ENCODE measurements at regions not wholly inside any gene's neighbourhood (a gene's known extent, or its start where the extent isn't known, plus 50 kb on each side); places are given as distances from the start of the nearest gene placed in this dataset.
A peak's percentile ranks its signal among the peaks of the same experiment; 100 is the strongest.

DNA sequence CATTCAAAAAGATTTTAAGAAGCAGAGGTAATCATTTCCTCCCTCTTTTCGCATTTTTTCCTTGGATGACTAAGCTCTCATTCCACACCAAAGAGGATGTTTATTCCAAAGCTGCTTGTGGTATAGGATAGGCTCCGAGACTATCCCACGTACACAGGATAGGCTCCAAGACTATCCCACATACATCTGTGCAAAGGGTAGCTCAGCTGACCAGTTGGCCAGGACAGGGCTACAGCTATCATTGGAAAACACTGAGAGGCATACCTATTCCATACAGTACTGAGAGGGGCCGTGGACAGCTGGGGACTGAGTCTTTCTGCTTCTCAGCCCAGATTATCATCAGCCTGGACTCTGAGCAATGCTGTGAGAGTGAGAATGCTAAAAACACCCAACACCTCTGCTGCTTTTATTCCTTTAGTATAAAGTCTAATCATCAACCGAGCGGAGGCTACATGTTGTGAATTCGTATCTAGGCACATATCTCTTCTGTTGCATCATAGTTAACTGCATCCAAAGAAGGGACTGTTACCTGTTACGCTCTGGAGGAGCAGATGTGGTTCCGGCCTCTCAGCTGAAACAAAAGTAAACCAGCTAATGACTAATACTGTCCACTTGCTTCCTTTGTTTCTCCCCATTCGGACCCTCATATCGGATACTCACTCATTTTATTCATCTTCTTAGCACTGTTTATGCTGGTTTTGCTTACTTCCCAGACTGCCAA, 141.0 kb downstream of the TNFSF18 start:
- DNase-seq (ENCODE audit: extremely low read depth, low read depth): peak; percentile 72
- TF ChIP-seq, protein P1, sequence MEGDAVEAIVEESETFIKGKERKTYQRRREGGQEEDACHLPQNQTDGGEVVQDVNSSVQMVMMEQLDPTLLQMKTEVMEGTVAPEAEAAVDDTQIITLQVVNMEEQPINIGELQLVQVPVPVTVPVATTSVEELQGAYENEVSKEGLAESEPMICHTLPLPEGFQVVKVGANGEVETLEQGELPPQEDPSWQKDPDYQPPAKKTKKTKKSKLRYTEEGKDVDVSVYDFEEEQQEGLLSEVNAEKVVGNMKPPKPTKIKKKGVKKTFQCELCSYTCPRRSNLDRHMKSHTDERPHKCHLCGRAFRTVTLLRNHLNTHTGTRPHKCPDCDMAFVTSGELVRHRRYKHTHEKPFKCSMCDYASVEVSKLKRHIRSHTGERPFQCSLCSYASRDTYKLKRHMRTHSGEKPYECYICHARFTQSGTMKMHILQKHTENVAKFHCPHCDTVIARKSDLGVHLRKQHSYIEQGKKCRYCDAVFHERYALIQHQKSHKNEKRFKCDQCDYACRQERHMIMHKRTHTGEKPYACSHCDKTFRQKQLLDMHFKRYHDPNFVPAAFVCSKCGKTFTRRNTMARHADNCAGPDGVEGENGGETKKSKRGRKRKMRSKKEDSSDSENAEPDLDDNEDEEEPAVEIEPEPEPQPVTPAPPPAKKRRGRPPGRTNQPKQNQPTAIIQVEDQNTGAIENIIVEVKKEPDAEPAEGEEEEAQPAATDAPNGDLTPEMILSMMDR (IDR thresholded peaks at IDR 0.05; ENCODE audit: low read depth, low read length): no peak

DNA sequence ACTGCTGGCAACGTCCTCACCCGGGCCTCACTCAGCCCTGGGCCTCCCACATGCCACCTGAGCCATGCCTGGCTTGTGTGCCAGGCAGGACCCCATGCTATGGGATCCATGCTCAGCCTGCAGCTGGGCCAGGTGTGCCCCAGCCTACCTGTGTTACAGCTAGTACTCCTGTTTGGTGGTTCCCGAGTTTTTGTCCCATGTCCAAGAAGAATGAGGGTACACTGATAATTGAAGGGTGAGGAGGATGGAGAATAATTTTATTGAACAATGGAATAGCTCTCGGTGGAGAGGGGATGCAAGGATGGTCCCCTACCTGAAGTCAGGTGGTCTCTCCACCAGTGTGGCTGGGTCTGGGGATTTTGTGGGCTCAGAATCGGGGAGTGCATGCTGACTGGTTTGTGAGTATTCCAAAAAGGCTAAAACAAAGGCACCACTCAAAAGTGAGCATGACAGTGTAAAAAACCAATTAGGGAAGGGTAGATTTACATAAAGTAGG, 137.9 kb downstream of the TNFSF18 start:
- DNase-seq (ENCODE audit: extremely low read depth, low read depth): no peak
- TF ChIP-seq, protein P1 (IDR thresholded peaks at IDR 0.05; ENCODE audit: low read depth, low read length): no peak

DNA sequence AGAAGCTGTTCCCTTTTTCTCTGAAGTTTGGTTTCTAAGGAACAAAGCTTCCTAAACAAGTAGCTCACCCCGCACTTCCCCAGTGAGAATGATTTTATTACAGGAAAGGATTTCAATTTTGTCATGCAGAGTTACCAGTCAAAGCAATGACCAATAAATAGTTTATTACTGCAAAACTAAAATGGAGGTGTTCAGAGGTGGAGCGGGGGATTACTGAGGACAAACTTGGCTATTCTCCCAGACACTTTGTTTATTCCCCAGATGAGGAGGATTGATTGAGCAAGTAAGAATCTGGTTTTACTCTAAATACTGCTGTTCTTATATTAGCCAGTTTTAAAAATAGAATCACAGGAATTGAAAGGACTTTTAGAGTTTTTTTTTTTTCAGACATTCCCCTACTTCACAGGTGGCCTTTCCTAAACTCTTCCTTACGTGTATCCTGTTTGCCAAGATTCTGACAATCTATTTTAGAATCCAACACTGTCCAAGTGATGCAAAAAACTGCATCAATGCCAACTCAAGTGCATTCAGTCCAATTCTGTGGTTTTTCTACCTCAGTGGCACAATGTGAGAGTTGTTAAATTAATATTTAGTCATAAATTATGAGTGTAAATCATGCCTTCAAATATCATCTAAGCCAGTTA, 136.1 kb downstream of the TNFSF18 start:
- no peak for DNase-seq (ENCODE audit: extremely low read depth, low read depth)
- TF ChIP-seq, protein P1 (IDR thresholded peaks at IDR 0.05; ENCODE audit: low read depth, low read length): no peak

DNA sequence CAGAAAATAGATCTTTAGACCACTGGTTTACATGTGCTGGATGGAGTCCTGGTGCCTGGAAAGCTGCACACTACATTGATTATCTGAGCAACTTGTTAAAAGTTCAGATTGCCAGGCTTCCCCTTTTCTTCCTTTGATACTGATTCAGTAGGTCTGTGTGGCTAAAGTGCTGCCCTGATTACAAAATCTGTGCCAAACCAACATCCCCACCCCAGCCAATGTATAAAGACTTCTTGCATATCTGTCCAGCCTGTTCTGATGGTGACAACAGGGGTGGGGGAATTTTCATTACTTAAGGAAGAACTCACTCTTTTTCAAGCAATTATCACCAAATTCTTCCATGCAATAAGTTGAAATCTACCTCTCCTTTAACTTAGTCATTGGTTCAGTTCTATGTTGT, 135.5 kb downstream of the TNFSF18 start:
- TF ChIP-seq, protein P1 (IDR thresholded peaks at IDR 0.05; ENCODE audit: low read depth, low read length): no peak
- DNase-seq (ENCODE audit: extremely low read depth, low read depth): no peak

DNA sequence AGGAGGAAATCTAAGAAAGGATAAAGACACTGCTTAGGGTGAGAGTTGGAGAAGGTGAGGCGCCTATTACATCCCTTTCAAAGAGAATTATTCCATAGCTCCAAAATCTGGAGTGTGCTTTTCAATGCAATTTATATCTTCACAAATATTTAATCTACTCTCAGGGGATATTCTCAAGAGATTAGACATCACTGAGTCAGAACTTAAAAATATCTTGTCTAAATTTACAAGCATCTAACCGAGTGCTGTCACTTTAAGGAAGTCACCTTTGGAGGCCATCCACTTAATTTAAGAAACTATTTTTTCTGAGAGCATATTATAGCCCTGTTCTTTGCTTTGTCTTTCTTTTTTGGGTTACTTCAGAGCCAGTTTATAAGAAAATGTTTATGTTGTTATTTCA, 134.6 kb downstream of the TNFSF18 start:
- no peak for DNase-seq (ENCODE audit: extremely low read depth, low read depth)

GRCh38 chr1:172917972-172918371, 132.8 kb downstream of the TNFSF18 start:
- no peak for DNase-seq (ENCODE audit: extremely low read depth, low read depth)
- TF ChIP-seq, protein P1 (IDR thresholded peaks at IDR 0.05; ENCODE audit: low read depth, low read length): no peak

More for the DNA sequence above, 134.6 kb downstream of the TNFSF18 start:
- TF ChIP-seq, protein P1 (IDR thresholded peaks at IDR 0.05; ENCODE audit: low read depth, low read length): no peak

GRCh38 chr1:172918478-172918877, 132.3 kb downstream of the TNFSF18 start:
- TF ChIP-seq, protein P1 (IDR thresholded peaks at IDR 0.05; ENCODE audit: low read depth, low read length): no peak
- no peak for DNase-seq (ENCODE audit: extremely low read depth, low read depth)

Measured in AG09319 (cell line).